Activated T-helper 17 cell treated with anti-CD3 and anti-CD28 coated beads, Interleukin-2, amount 50 U/mL, for 72 hours (primary cell): ENCODE measurements at regions not wholly inside any gene's neighbourhood (a gene's known extent, or its start where the extent isn't known, plus 50 kb on each side); places are given as distances from the start of the nearest gene placed in this dataset.
A peak's percentile ranks its signal among the peaks of the same experiment; 100 is the strongest.
"Not testable (repeated sequence)": the region's sequence is repeated elsewhere in the genome, so short reads cannot be mapped to it uniquely, and the experiment has no call there.

Experiments used
- ATAC-seq: fragments of 150-1000 bp; cut with Tn5 transposase; replicated peaks from 2 replicates; pipeline ENCODE4 v1.10.0; 2021; ENCODE audit warnings: mild to moderate bottlenecking, moderate library complexity
- H3K27ac Mint-ChIP-seq: one replicate; pipeline ENCODE4 v1.8.0; 2022; ENCODE audit warnings: mixed read lengths
- H3K27me3 Mint-ChIP-seq: one replicate; pipeline ENCODE4 v1.8.0; 2022; ENCODE audit warnings: mixed read lengths
- H3K36me3 Mint-ChIP-seq: one replicate; pipeline ENCODE4 v1.8.0; 2022; ENCODE audit warnings: low read depth, mild to moderate bottlenecking, mixed read lengths
- H3K4me1 Mint-ChIP-seq: one replicate; pipeline ENCODE4 v1.8.0; 2022; ENCODE audit warnings: mixed read lengths
- H3K4me3 Mint-ChIP-seq: one replicate; pipeline ENCODE4 v1.8.0; 2022; ENCODE audit warnings: mild to moderate bottlenecking, mixed read lengths
- H3K9me3 Mint-ChIP-seq: one replicate; pipeline ENCODE4 v1.8.0; 2022; ENCODE audit warnings: mixed read lengths

DNA sequence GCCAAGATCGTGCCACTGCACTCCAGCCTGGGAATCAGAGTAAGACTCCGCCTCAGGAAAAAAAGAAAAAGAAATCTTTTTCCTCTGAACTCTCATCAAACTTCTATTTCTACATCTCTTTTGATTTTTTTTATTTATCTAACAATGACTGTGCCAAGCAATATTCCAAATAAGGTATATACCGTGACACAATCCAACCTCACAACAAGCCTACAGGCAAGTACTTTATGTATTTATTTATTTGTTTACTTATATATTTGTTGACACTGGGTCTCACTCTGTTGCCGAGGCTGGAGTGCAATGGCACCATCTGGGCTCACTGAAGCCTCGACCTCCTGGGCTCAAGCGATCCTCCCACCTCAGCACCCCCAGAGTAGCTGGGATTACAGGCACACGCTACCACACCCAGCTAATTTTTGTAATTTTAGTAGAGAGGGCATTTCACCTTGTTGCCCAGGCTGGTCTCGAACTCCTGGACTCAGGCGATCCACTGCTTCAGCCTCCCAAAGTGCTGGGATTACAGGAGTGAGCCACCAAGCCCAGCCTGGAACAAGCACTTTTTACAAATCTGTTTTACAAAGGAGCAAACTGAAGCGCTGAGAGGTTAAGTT is 94.9 kb upstream of the CHD2 start:
- H3K9me3 Mint-ChIP-seq = no peaks in the 10 kb centered on the region
- no peak for ATAC-seq
- H3K4me3 Mint-ChIP-seq = peak overlapping the region; percentile 21
- H3K27ac Mint-ChIP-seq = peak overlapping the region; percentile 76
- H3K4me1 Mint-ChIP-seq = peaks cover 15% of the 10 kb centered on the region
- no peaks in the 10 kb centered on the region for H3K27me3 Mint-ChIP-seq
- H3K36me3 Mint-ChIP-seq = peaks cover 24% of the 10 kb centered on the region

GRCh38 chr15:92806171-92806570 is 94.0 kb upstream of the CHD2 start:
- H3K27ac Mint-ChIP-seq = peak overlapping the region; percentile 100
- H3K4me3 Mint-ChIP-seq = peak overlapping the region; percentile 99
- H3K36me3 Mint-ChIP-seq = peaks cover 24% of the 10 kb centered on the region
- peaks cover 21% of the 10 kb centered on the region for H3K4me1 Mint-ChIP-seq
- H3K27me3 Mint-ChIP-seq, H3K9me3 Mint-ChIP-seq, ATAC-seq: not testable (repeated sequence)

DNA sequence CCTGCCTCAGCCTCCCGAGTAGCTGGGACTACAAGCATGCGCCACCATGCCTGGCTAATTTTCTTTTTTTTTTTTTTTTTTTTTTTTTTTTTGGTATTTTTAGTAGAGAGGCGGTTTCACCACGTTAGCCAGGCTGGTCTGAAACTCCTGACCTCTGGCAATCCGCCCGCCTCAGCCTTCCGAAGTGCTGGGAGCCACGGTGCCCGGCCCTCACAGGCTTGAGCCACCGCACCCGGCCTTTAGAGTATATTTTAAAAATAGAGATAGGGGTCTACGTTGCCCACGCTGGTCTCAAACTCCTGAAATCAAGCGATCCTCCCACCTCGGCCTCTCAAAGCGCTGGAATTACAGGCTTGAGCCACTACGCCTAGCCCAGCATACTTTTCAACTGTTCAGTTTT is 93.4 kb upstream of the CHD2 start:
- H3K27ac Mint-ChIP-seq = peak overlapping the region; percentile 100
- no peaks in the 10 kb centered on the region for H3K9me3 Mint-ChIP-seq
- peak overlapping the region; percentile 99 for H3K4me3 Mint-ChIP-seq
- peaks cover 18% of the 10 kb centered on the region for H3K4me1 Mint-ChIP-seq
- no peaks in the 10 kb centered on the region for H3K27me3 Mint-ChIP-seq
- no peak for ATAC-seq
- H3K36me3 Mint-ChIP-seq = peaks cover 24% of the 10 kb centered on the region

DNA sequence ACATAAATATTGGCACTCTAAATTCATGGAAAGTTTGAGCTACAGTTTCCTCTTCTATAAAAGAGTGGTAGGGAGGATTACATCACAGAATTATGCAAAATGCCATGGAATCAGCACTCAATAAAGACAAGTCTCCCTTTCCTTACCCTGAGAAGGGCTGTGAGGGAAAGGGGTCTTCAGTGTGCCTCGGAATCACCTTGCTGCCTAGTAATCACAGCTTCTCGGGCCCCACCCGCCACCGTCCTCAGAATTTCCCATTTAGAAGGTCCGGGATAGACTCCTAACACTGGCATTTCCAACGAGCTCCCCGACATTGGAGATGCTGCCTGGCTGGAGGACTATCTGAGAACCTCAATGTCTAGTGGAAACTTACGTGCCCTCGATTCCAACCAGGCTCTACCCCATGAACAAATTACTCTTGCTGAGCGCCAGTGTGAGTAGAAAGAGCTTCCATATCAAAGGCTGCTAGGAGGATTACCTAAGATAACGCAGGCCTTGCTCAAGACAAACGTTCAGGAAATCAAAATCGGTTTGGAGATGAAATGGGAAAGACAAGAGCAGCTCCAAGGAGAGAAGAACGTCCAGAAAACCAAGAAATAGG is 92.1 kb upstream of the CHD2 start:
- peak overlapping the region; percentile 99 for H3K4me3 Mint-ChIP-seq
- peaks cover 24% of the 10 kb centered on the region for H3K36me3 Mint-ChIP-seq
- peak overlapping the region; percentile 100 for H3K27ac Mint-ChIP-seq
- H3K4me1 Mint-ChIP-seq = peaks cover 17% of the 10 kb centered on the region
- ATAC-seq = no peak
- H3K27me3 Mint-ChIP-seq = no peaks in the 10 kb centered on the region
- no peaks in the 10 kb centered on the region for H3K9me3 Mint-ChIP-seq

DNA sequence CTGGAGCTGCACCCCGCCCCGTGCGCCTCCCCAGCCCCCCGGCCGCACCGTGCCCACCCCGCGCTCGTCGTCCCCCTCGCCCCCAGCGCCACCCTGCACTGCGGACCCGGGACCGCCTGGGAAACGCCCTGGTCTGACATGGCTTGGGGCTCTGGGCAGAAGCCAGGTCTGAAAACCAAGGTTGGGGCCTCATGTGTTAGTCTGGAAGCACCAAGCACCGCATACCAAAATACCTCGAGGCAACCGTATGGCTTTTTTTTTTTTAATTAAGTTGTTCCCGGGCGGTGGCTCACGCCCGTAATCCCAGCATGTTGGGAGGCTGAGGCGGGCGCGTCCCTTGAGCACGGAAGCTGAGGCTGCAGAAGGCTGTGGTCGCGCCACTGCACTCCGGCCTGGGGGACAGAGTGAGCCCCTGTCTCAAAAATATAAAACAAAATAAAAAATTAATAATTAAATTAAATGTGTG is 91.5 kb upstream of the CHD2 start:
- no peaks in the 10 kb centered on the region for H3K9me3 Mint-ChIP-seq

GRCh38 chr15:92809064-92809879 is 90.9 kb upstream of the CHD2 start:
- peak overlapping the region; percentile 99 for H3K4me3 Mint-ChIP-seq
- no peaks in the 10 kb centered on the region for H3K27me3 Mint-ChIP-seq
- H3K9me3 Mint-ChIP-seq = no peaks in the 10 kb centered on the region
- H3K4me1 Mint-ChIP-seq = peaks cover 23% of the 10 kb centered on the region
- peak overlapping the region; percentile 100 for H3K27ac Mint-ChIP-seq
- ATAC-seq = peak; percentile 77
- H3K36me3 Mint-ChIP-seq = peaks cover 24% of the 10 kb centered on the region

More for the DNA sequence above, 91.5 kb upstream of the CHD2 start:
- Mint-ChIP-seq H3K27me3 (no peaks in the 10 kb centered on the region), H3K4me3 (peak overlapping the region; percentile 99), H3K36me3 (peaks cover 24% of the 10 kb centered on the region), H3K27ac (peak overlapping the region; percentile 100), H3K4me1 (peaks cover 19% of the 10 kb centered on the region)
- ATAC-seq = peak; percentile 6

DNA sequence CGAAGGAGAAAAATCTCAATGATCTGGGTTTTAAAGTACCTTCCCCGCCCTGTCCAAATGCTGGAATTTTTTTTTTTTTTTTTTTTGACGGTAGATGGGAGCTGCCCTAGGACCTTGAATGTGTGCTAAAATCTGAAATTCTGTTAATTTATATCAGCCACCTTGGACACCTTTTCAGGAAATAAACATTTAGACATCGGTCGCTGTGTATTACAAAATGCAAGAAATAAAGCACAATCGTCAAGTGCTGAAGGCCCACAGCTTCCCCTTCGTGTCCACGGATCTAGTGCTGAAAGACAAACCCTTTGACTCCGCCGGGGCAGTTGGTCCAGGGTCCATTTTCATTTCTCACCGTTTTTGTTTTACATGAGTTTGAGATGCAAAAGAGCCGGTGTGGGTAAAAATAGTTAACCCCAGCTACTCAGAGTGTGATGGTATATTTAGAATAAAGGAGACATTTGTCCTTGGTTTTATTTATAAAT is 90.2 kb upstream of the CHD2 start:
- Mint-ChIP-seq H3K4me1 (peaks cover 23% of the 10 kb centered on the region), H3K4me3 (peak overlapping the region; percentile 99), H3K36me3 (peaks cover 24% of the 10 kb centered on the region), H3K27ac (peak overlapping the region; percentile 100), H3K9me3 (no peaks in the 10 kb centered on the region), H3K27me3 (no peaks in the 10 kb centered on the region)
- ATAC-seq = no peak

- no peaks in the 10 kb centered on the region for H3K9me3 Mint-ChIP-seq
These were observed 89.5 kb upstream of the CHD2 start for GRCh38 chr15:92810418-92811138.

GRCh38 chr15:92811148-92811913 is 88.8 kb upstream of the CHD2 start:
- ATAC-seq = no peak
- Mint-ChIP-seq H3K27ac (peak overlapping the region; percentile 100), H3K9me3 (no peaks in the 10 kb centered on the region), H3K36me3 (peaks cover 22% of the 10 kb centered on the region), H3K4me3 (peak overlapping the region; percentile 99), H3K4me1 (peaks cover 21% of the 10 kb centered on the region), H3K27me3 (no peaks in the 10 kb centered on the region)

More at GRCh38 chr15:92810418-92811138, 89.5 kb upstream of the CHD2 start:
- peaks cover 23% of the 10 kb centered on the region for H3K4me1 Mint-ChIP-seq
- peak overlapping the region; percentile 99 for H3K4me3 Mint-ChIP-seq
- H3K27me3 Mint-ChIP-seq = no peaks in the 10 kb centered on the region
- H3K27ac Mint-ChIP-seq = peak overlapping the region; percentile 100
- no peak for ATAC-seq
- peaks cover 24% of the 10 kb centered on the region for H3K36me3 Mint-ChIP-seq

- H3K27me3 Mint-ChIP-seq = no peaks in the 10 kb centered on the region
- no peaks in the 10 kb centered on the region for H3K9me3 Mint-ChIP-seq
- peak overlapping the region; percentile 100 for H3K27ac Mint-ChIP-seq
- peaks cover 18% of the 10 kb centered on the region for H3K36me3 Mint-ChIP-seq
- H3K4me3 Mint-ChIP-seq = peak overlapping the region; percentile 99
- H3K4me1 Mint-ChIP-seq = peaks cover 19% of the 10 kb centered on the region
- ATAC-seq = no peak
These were observed 87.9 kb upstream of the CHD2 start for GRCh38 chr15:92812271-92812670.

DNA sequence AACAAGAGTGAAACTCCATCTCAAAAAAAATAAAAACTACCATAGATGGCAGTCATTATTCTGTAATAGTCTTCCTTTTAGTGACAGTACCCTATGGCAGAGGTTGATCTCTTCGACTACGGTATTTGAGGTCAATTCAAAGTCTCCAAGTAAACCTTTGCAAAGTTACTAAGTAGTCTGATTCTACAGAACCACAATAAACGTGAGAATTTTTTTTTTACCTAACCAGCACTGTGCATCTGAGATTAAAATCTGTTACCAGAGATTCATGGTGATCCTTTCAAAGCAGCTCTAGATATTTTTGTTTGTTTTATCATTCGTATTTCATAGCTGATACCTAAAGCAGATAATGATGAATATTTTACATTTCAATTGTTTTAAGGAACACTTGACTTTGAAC is 86.6 kb upstream of the CHD2 start:
- Mint-ChIP-seq H3K9me3 (no peaks in the 10 kb centered on the region), H3K4me1 (peaks cover 23% of the 10 kb centered on the region), H3K4me3 (peak overlapping the region; percentile 99), H3K27ac (peak overlapping the region; percentile 100), H3K27me3 (no peaks in the 10 kb centered on the region), H3K36me3 (peaks cover 7% of the 10 kb centered on the region)
- no peak for ATAC-seq

DNA sequence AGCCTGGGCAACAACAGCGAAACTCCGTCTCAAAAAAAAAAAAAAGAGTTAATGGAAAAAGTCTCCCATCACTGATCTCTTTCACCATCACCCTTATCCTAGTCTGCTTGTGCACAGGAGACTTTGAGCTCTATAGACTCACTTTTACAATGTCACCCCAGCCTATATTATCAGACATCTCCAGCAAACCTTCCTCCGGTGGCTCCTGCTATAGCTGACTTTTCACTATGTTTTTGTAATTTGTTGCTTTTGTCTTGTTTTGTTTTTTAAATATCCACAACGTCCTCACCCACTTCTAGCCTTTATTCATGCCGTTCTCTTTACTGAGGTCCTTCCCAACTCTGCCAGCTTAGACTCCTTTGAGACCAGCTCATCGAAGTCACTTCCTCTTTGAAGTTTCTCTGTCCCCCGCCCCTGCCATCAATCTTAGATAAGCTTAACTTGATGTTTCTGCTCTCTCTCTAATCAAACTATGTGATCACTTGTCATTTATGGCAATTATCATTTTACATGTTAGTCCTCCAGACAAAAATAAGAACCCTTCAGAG is 82.7 kb upstream of the CHD2 start:
- Mint-ChIP-seq H3K27ac (peak overlapping the region; percentile 80), H3K9me3 (no peaks in the 10 kb centered on the region), H3K4me1 (peaks cover 36% of the 10 kb centered on the region), H3K27me3 (no peaks in the 10 kb centered on the region), H3K4me3 (peak overlapping the region; percentile 73), H3K36me3 (peaks cover 12% of the 10 kb centered on the region)
- no peak for ATAC-seq

- peaks cover 38% of the 10 kb centered on the region for H3K4me1 Mint-ChIP-seq
- peaks cover 12% of the 10 kb centered on the region for H3K36me3 Mint-ChIP-seq
- H3K27me3 Mint-ChIP-seq = no peaks in the 10 kb centered on the region
- H3K4me3 Mint-ChIP-seq = peak overlapping the region; percentile 73
- H3K9me3 Mint-ChIP-seq = no peaks in the 10 kb centered on the region
- ATAC-seq = no peak
- peak overlapping the region; percentile 98 for H3K27ac Mint-ChIP-seq
These were observed 81.4 kb upstream of the CHD2 start for GRCh38 chr15:92818651-92819277.
